ENCODE measurements at regions not wholly inside any gene's neighbourhood (a gene's known extent, or its start where the extent isn't known, plus 50 kb on each side); places are given as distances from the start of the nearest gene placed in this dataset.

DNA sequence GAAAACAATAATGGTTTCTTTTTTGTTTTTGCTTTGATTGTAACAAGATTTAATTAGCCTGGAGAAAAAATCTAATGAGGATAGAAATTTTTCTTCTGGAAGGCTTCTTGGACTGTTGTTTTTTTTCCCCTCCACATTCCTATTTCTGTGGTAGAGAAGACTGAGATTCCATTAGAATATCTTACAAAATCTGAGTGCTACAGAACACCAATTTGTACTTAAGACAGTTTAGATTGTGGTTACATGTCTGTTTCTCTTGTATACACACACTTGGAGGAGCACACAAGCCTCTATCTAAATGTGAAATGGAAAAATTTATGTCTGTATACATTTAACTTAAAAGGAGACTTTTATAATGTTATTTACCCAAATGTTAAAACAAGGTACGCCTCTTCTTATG is 176.9 kb upstream of the ARSJ start:
- DNase-seq (ENCODE audit: low spot score), result no peak
- in situ Hi-C loops (cut with MboI; ENCODE audit: low sequenced_read_pairs, unreplicated experiment), result no loop called here
- TF ChIP-seq, protein P1, sequence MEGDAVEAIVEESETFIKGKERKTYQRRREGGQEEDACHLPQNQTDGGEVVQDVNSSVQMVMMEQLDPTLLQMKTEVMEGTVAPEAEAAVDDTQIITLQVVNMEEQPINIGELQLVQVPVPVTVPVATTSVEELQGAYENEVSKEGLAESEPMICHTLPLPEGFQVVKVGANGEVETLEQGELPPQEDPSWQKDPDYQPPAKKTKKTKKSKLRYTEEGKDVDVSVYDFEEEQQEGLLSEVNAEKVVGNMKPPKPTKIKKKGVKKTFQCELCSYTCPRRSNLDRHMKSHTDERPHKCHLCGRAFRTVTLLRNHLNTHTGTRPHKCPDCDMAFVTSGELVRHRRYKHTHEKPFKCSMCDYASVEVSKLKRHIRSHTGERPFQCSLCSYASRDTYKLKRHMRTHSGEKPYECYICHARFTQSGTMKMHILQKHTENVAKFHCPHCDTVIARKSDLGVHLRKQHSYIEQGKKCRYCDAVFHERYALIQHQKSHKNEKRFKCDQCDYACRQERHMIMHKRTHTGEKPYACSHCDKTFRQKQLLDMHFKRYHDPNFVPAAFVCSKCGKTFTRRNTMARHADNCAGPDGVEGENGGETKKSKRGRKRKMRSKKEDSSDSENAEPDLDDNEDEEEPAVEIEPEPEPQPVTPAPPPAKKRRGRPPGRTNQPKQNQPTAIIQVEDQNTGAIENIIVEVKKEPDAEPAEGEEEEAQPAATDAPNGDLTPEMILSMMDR (IDR thresholded peaks at IDR 0.05; ENCODE audit: borderline replicate concordance, control extremely low read depth, extremely low read depth, insufficient read depth, missing control alignments), result no peak

DNA sequence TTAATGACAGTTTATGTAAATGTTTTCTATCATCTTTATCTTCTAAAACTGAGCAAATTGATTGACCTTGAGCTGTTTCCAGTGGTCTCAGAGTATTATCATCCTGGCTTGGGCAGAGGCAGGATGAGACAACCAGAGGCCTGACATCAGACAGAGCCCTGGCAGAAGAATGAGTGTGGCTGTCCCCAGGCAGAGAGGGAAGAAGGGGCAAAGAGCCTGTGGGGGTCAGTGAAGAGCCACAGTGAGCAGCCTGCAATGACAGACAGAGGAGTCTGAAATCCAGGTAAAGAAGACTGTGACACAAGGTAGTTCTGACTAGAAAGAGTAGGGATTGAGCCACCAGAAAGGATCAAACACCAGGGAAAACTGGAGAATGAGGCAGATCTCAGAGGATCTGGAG is 182.4 kb upstream of the ARSJ start:
- DNase-seq (ENCODE audit: low spot score), result no peak
- in situ Hi-C loops (cut with MboI; ENCODE audit: low sequenced_read_pairs, unreplicated experiment), result no loop called here
- TF ChIP-seq, protein P1 (IDR thresholded peaks at IDR 0.05; ENCODE audit: borderline replicate concordance, control extremely low read depth, extremely low read depth, insufficient read depth, missing control alignments), result no peak

DNA sequence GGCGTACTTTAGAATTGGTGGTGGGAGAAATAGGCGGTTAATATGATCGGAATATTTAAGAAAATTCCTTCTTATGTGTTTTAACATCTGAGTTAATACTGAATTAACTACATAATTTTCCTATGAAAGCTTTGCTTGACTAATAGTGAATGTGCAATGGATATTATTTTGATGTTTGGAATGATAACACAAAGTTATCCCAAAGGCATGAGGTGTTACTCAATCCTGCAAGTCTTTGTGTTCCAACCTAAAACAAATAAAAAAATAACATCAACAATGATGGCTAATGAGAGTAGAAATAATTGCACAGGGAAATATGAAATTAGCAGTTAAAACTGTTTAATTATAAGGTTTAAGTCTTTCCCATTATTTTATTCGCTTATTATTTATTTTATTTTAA is 183.6 kb upstream of the ARSJ start:
- in situ Hi-C loops (cut with MboI; ENCODE audit: low sequenced_read_pairs, unreplicated experiment), result no loop called here
- TF ChIP-seq, protein P1 (IDR thresholded peaks at IDR 0.05; ENCODE audit: borderline replicate concordance, control extremely low read depth, extremely low read depth, insufficient read depth, missing control alignments), result no peak
- DNase-seq (ENCODE audit: low spot score), result no peak

DNA sequence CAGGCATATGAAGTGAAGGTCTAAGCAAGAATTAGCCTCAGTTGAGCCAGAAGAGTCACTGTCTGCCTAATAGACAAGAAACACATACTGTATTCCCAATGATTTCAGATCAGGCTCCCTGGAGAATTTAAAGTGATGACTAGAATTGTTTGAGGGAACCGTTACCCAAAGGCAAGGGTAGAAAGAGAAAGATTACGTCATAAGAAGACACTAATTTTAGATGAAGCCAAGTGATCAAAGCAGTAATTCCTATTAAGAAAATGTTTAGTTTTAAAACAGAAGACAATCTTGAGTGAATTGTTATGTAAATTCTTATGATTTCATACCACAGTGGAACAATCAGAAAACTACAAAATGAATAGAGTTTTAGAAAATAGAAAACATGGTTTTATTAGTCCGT is 194.5 kb upstream of the ARSJ start:
- no peak for DNase-seq (ENCODE audit: low spot score)

DNA sequence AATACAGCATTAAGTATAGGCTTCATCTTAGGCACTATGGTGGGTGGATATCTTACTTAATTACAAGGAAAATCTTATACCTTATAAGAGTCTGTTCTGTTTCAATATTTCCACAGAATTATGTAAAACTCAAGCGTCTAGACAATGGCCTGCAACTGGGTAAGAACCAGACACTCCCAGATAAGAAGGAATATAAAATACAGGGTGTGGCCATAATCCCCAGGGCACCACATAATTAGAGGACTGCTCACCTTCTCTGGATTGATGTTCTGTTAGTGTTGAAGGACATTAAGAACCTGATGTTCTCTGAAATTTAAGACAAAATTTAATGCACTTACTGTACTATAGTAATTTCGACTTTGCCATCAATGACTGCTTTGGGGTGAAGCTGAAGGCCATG is 198.2 kb upstream of the ARSJ start:
- no peak for DNase-seq (ENCODE audit: low spot score)
- in situ Hi-C loops (cut with MboI; ENCODE audit: low sequenced_read_pairs, unreplicated experiment), result no loop called here
- TF ChIP-seq, protein P1 (IDR thresholded peaks at IDR 0.05; ENCODE audit: borderline replicate concordance, control extremely low read depth, extremely low read depth, insufficient read depth, missing control alignments), result no peak

More for the DNA sequence above, 194.5 kb upstream of the ARSJ start:
- in situ Hi-C loops (cut with MboI; ENCODE audit: low sequenced_read_pairs, unreplicated experiment), result no loop called here
- TF ChIP-seq, protein P1 (IDR thresholded peaks at IDR 0.05; ENCODE audit: borderline replicate concordance, control extremely low read depth, extremely low read depth, insufficient read depth, missing control alignments), result no peak

DNA sequence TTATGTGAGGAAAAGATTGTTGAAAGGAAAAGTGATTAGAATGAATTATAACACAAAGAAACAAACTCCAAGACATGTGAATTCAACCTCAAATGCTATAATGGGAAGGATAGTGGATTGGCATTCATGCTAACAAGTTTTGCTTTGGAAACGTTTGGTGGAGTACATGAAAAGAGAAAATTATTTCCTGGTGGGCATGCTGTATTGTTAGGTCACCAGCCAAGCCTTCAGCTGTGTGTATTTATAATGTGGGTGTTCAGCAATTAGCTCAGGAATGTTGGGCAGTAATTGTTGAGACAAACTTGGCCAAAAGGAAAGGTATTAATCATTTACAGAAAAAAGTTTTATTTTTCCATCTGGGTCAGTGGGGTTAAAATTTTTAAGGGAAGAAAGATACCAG is 198.9 kb upstream of the ARSJ start:
- in situ Hi-C loops (cut with MboI; ENCODE audit: low sequenced_read_pairs, unreplicated experiment), result no loop called here
- DNase-seq (ENCODE audit: low spot score), result no peak
- TF ChIP-seq, protein P1 (IDR thresholded peaks at IDR 0.05; ENCODE audit: borderline replicate concordance, control extremely low read depth, extremely low read depth, insufficient read depth, missing control alignments), result no peak

DNA sequence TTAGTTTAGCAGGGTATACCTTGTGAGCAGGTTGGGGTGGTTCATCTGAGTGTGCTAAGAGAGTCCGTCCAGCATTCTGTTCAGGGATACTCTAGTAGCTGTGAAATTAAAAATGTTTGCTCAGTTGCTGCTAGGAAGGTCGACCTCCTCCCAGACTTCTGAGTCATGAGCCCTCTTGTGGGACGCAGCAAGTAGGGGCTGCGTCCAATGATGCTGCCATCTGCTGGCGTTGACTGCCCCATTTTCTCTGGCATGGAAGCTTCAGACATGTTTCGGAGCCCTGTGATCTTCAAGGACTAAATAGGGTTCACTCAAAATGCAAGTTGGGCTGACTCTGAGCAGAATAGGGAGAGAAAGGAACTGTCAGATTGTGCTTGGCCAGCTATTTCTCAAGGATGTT is 201.0 kb upstream of the ARSJ start:
- in situ Hi-C loops (cut with MboI; ENCODE audit: low sequenced_read_pairs, unreplicated experiment), result no loop called here
- TF ChIP-seq, protein P1 (IDR thresholded peaks at IDR 0.05; ENCODE audit: borderline replicate concordance, control extremely low read depth, extremely low read depth, insufficient read depth, missing control alignments), result no peak
- DNase-seq (ENCODE audit: low spot score), result no peak

Data from GM13976 (cell line).